ENCODE measurements at regions not wholly inside any gene's neighbourhood (a gene's known extent, or its start where the extent isn't known, plus 50 kb on each side); places are given as distances from the start of the nearest gene placed in this dataset.

GRCh38 chr15:95295363-95295762 lies 1035.1 kb upstream of the NR2F2 start:
- H3K36me3 Mint-ChIP-seq (ENCODE audit: low read depth) = no peaks in the 10 kb centered on the region
- no peak overlapping the region for H3K4me3 Mint-ChIP-seq
- no peak overlapping the region for H3K27ac Mint-ChIP-seq
- H3K9me3 Mint-ChIP-seq = no peaks in the 10 kb centered on the region
- peaks cover 10% of the 10 kb centered on the region for H3K4me1 Mint-ChIP-seq (ENCODE audit: low read depth)
- no peak for DNase-seq
- peaks cover 54% of the 10 kb centered on the region for H3K27me3 Mint-ChIP-seq

DNA sequence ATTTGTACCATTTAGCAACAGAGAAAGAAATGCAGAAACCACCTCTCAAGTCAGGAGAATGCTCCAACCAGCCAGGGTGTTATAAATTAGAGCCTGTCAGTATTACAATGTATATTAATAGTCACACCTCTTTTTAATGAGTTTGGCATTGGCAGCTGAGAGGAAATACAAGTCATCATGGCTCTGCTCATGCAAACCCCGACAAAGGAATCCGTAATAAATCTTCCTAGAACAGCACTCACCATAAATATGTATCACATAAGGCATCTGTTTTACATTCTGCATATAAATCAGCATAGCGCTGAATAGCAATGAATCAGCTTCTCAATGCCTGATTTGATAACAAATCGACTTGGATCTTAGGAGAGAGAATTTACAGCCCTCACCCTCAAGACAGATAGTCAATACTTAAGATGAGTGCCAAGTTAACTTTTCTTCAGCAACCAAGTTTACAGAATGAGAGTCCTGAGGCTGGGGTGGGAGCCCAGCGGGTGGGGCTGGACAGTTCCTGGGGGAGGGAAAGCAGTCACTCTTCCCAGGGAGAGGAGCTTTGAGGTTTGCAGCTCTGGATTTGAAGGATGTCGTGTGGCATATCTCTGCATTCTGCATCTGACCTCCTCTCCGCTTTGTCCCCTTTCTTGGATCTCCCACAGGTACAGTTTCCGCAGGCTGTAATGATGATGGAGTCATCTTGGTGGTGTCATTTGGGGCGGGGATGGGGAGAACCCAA lies 1034.4 kb upstream of the NR2F2 start:
- peaks cover 10% of the 10 kb centered on the region for H3K4me1 Mint-ChIP-seq (ENCODE audit: low read depth)
- H3K36me3 Mint-ChIP-seq (ENCODE audit: low read depth) = no peaks in the 10 kb centered on the region
- H3K9me3 Mint-ChIP-seq = no peaks in the 10 kb centered on the region
- peaks cover 56% of the 10 kb centered on the region for H3K27me3 Mint-ChIP-seq
- DNase-seq = no peak
- no peak overlapping the region for H3K27ac Mint-ChIP-seq
- no peak overlapping the region for H3K4me3 Mint-ChIP-seq

- Mint-ChIP-seq H3K27ac (no peak overlapping the region), H3K36me3 (ENCODE audit: low read depth) (no peaks in the 10 kb centered on the region), H3K4me3 (no peak overlapping the region), H3K9me3 (no peaks in the 10 kb centered on the region), H3K4me1 (ENCODE audit: low read depth) (peaks cover 10% of the 10 kb centered on the region), H3K27me3 (peaks cover 57% of the 10 kb centered on the region)
- DNase-seq = no peak
Observed at GRCh38 chr15:95296643-95297042, 1033.9 kb upstream of the NR2F2 start.

DNA sequence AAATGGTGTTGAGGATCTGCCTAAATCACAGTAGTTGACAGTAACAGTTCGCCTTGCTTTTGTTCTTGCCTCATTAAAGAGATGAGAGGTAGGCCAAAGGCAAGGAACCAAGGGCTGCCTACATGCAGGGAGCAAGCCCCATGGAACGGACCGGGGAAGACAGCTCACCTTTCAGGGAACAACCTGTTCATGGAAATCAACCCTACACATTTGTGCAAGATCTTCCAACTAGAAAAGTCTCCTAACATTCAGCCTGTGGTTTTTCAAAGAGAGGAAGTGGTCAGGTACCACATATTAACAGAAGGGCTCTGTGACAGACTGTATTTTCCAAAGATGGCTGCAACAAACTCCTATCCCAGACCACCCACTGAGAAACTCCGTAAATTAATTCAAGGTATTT lies 1031.8 kb upstream of the NR2F2 start:
- DNase-seq = no peak
- peaks cover 45% of the 10 kb centered on the region for H3K27me3 Mint-ChIP-seq
- H3K36me3 Mint-ChIP-seq (ENCODE audit: low read depth) = no peaks in the 10 kb centered on the region
- no peak overlapping the region for H3K4me3 Mint-ChIP-seq
- no peaks in the 10 kb centered on the region for H3K9me3 Mint-ChIP-seq
- no peak overlapping the region for H3K27ac Mint-ChIP-seq
- H3K4me1 Mint-ChIP-seq (ENCODE audit: low read depth) = peaks cover 10% of the 10 kb centered on the region

GRCh38 chr15:95300958-95301357 lies 1029.5 kb upstream of the NR2F2 start:
- Mint-ChIP-seq H3K36me3 (ENCODE audit: low read depth) (no peaks in the 10 kb centered on the region), H3K27me3 (peaks cover 44% of the 10 kb centered on the region), H3K4me3 (no peak overlapping the region), H3K27ac (no peak overlapping the region), H3K9me3 (no peaks in the 10 kb centered on the region), H3K4me1 (ENCODE audit: low read depth) (peaks cover 16% of the 10 kb centered on the region)
- DNase-seq = no peak

DNA sequence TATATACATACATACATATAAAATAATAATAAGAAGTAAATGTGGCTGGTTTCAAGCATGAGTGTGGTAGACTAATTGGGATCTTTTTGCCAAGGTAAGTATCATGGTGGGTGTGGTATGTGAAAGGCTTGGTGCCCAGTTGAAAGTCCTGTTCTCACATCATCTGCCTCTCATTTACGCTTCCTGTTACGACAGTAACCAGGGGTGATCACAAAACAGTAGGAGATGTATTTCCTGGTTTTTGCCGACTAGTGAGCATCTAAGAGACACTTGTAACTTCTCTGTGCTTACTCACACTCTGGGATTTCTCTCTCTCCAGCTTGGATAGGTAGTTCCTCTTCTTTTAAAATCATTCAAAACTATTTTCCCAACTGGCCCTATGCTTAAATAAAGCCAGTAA lies 1028.3 kb upstream of the NR2F2 start:
- DNase-seq = no peak
- H3K36me3 Mint-ChIP-seq (ENCODE audit: low read depth) = no peaks in the 10 kb centered on the region
- H3K4me1 Mint-ChIP-seq (ENCODE audit: low read depth) = peaks cover 16% of the 10 kb centered on the region
- H3K27ac Mint-ChIP-seq = no peak overlapping the region
- H3K4me3 Mint-ChIP-seq = no peak overlapping the region
- H3K27me3 Mint-ChIP-seq = peaks cover 34% of the 10 kb centered on the region
- no peaks in the 10 kb centered on the region for H3K9me3 Mint-ChIP-seq

DNA sequence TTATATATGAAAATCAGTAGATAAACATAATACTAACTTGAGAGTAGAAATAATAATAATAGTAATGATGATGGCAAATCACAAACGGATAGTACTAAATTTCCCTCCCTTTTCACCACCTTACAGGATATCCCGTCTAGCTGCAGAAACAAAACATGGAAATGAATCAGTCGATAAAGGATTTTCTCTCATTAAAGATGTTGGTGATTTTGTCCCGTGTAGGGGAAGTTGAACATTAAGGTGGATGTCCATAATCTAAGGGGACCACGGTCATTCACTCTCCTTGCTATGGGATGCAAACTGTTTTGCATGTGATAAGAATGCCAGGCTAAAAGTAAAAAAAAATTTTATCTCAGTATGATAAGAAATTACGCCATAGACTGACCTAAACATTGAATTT lies 1027.7 kb upstream of the NR2F2 start:
- H3K4me1 Mint-ChIP-seq (ENCODE audit: low read depth) = peaks cover 15% of the 10 kb centered on the region
- peaks cover 32% of the 10 kb centered on the region for H3K27me3 Mint-ChIP-seq
- no peak overlapping the region for H3K27ac Mint-ChIP-seq
- H3K4me3 Mint-ChIP-seq = no peak overlapping the region
- no peaks in the 10 kb centered on the region for H3K36me3 Mint-ChIP-seq (ENCODE audit: low read depth)
- no peak for DNase-seq
- no peaks in the 10 kb centered on the region for H3K9me3 Mint-ChIP-seq

- H3K27me3 Mint-ChIP-seq = peaks cover 32% of the 10 kb centered on the region
- no peak for DNase-seq
- no peak overlapping the region for H3K4me3 Mint-ChIP-seq
- no peaks in the 10 kb centered on the region for H3K9me3 Mint-ChIP-seq
- H3K27ac Mint-ChIP-seq = no peak overlapping the region
- peaks cover 8% of the 10 kb centered on the region for H3K4me1 Mint-ChIP-seq (ENCODE audit: low read depth)
- H3K36me3 Mint-ChIP-seq (ENCODE audit: low read depth) = no peaks in the 10 kb centered on the region
Observed at GRCh38 chr15:95303713-95304112, 1026.8 kb upstream of the NR2F2 start.

DNA sequence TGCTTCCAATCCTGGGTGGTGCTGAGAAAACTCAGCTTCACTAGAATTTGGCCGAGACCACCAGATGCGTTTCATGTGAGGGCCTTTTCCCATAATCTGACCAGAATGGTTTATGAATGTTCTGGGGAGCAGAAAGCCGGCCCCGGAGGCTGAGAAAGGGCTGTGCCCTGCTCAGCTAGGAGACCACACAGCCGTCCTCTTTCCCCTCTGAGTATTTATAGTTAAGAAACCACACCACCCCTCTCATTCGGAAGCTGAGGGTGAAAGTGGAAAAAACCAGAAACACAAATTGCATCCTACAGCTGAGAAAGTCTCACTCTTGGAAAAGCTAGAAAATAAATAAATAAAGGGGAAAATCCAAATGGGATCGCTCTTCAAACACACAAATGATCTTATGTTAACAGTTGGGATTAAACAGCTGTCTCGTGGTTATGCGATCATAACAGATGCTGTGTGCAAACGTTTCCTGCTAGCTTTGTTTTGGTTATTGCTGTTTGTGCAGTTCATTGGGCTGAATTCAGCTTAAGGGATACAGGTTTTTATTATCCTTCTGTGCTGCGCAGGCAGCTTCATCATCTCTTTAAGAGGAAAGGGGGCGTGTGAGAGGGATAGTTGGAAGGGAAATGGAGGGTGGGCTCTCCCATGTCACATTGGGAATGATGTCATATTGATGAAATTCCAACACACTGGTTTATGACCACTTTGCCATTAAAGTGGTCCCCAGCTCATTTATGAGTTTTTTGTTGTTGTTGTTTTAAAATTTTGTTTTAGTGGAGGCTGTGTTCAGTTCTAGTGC lies 1026.2 kb upstream of the NR2F2 start:
- Mint-ChIP-seq H3K27ac (no peak overlapping the region), H3K4me1 (ENCODE audit: low read depth) (peaks cover 6% of the 10 kb centered on the region), H3K27me3 (peaks cover 32% of the 10 kb centered on the region), H3K4me3 (no peak overlapping the region), H3K36me3 (ENCODE audit: low read depth) (no peaks in the 10 kb centered on the region), H3K9me3 (no peaks in the 10 kb centered on the region)
- no peak for DNase-seq

- peaks cover 32% of the 10 kb centered on the region for H3K27me3 Mint-ChIP-seq
- no peak overlapping the region for H3K4me3 Mint-ChIP-seq
- no peaks in the 10 kb centered on the region for H3K9me3 Mint-ChIP-seq
- no peak for DNase-seq
- H3K27ac Mint-ChIP-seq = no peak overlapping the region
- peaks cover 6% of the 10 kb centered on the region for H3K4me1 Mint-ChIP-seq (ENCODE audit: low read depth)
- H3K36me3 Mint-ChIP-seq (ENCODE audit: low read depth) = no peaks in the 10 kb centered on the region
Observed at GRCh38 chr15:95304947-95305400, 1025.5 kb upstream of the NR2F2 start.

DNA sequence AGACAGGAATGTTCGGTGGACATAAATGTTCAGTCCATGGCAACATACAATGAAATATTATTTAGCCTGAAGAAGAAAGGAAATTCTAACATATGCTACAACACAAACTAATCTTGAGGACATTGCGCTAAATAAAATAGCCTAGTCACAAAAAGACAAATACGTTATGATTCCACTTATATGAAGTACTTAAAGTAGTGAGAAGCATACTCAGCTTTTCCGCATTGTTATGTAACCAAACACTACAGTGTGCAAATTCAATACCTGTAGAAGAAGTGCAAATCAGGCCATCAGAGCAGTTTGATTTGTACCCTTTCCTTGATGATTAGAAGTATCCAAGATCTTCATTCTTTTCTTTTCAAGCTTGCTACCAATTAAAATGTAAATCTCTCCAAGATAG lies 1023.4 kb upstream of the NR2F2 start:
- Mint-ChIP-seq H3K27me3 (peaks cover 24% of the 10 kb centered on the region), H3K27ac (no peak overlapping the region), H3K9me3 (no peaks in the 10 kb centered on the region)

DNA sequence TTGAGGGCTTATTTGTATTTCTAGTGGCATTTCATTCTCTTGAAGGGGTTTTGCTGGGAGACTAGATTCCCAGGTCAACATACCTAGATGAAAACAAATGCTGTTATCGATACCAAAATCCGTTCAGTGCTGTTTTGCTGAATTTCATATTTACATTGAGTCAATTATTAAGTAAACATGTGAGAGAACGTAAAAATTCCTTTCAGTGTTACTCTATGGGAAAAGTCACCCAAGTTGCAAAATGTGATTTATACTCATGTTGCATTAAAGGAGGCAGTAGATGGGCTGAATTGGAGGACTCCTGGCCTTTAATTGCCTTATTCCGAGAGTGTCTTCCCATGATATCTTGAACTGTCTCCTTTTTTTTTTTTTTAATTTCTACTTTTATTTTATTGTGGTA lies 1011.3 kb upstream of the NR2F2 start:
- H3K36me3 Mint-ChIP-seq (ENCODE audit: low read depth) = no peaks in the 10 kb centered on the region

More for the DNA sequence above, 1023.4 kb upstream of the NR2F2 start:
- no peak overlapping the region for H3K4me3 Mint-ChIP-seq
- H3K36me3 Mint-ChIP-seq (ENCODE audit: low read depth) = no peaks in the 10 kb centered on the region
- peaks cover 6% of the 10 kb centered on the region for H3K4me1 Mint-ChIP-seq (ENCODE audit: low read depth)
- no peak for DNase-seq

DNA sequence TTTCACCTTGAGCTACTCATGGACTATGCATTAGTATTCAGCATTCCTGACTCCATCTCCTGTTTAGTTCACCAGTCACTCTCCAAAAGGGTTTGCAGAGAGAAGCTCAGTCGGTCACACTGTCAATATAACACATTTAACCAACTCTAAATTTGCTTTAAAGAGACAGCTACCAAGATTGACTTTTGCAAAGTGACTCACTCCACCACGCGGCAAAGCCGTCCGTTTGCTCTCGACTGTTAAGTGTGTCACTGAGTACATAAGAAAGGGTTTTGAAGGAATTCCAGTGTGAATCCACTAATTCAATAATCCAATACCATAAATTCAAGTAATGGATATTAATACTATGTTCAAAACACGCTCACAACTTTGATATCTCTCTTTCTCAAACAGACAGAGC lies 1006.7 kb upstream of the NR2F2 start:
- Mint-ChIP-seq H3K27me3 (peaks cover 62% of the 10 kb centered on the region), H3K9me3 (no peaks in the 10 kb centered on the region), H3K4me3 (no peak overlapping the region), H3K4me1 (ENCODE audit: low read depth) (peaks cover 6% of the 10 kb centered on the region), H3K27ac (no peak overlapping the region), H3K36me3 (ENCODE audit: low read depth) (no peaks in the 10 kb centered on the region)
- DNase-seq = no peak

More for the DNA sequence above, 1011.3 kb upstream of the NR2F2 start:
- Mint-ChIP-seq H3K27ac (no peak overlapping the region), H3K4me1 (ENCODE audit: low read depth) (no peaks in the 10 kb centered on the region), H3K9me3 (peaks cover 2% of the 10 kb centered on the region), H3K27me3 (peaks cover 34% of the 10 kb centered on the region), H3K4me3 (no peak overlapping the region)
- no peak for DNase-seq

DNA sequence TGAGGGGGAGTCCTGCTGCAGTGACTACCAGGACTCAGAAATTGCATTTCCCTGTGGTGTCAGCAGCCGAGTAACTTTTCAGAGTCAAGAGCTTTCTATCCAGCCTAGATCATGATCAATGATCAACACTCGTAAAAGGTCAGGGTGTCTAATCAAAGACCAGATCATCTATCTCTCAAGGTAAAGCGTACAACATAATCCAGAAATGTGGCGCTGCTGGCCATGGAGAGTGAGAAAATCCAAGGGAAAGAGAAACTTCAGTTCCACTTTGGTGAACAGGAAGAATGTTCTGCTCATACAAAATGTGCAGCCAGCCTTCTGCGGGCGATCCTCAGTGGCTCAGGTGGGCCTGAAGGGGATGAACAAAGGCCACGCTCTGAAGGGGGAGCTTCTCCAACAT lies 1005.8 kb upstream of the NR2F2 start:
- Mint-ChIP-seq H3K4me3 (no peak overlapping the region), H3K4me1 (ENCODE audit: low read depth) (peaks cover 6% of the 10 kb centered on the region), H3K27me3 (peaks cover 64% of the 10 kb centered on the region), H3K27ac (no peak overlapping the region), H3K36me3 (ENCODE audit: low read depth) (no peaks in the 10 kb centered on the region), H3K9me3 (no peaks in the 10 kb centered on the region)
- no peak for DNase-seq

DNA sequence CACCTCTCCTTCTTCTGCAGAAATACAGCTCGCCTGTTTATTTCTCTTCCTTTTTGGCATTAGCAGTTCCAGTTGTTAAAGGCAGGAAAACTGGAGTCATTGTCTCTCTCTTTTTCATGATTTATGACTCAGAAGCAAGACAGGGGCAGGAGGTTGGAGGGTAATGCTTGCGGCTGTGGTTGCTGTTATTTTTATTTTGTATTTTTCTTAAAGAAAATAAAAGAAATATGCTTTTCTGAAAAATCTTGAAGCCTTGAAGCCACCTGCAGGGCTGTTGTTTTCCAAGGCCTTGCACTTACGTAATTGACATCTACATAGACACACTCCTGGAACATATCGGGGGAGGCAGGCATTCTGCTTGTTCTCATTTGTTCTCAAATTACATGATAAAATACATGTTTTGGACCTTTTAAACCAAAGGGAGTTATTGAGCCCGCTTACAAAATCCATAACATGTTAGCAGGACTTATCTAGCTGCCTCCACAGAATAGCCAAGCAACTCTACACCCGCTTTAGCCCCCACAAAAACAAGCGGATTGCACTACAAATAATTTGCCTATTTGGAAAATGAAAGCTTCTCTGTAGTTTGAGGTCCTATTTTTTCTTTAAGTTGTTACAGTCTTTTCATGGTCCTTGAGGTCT lies 1004.6 kb upstream of the NR2F2 start:
- Mint-ChIP-seq H3K27me3 (peaks cover 57% of the 10 kb centered on the region), H3K4me1 (ENCODE audit: low read depth) (peaks cover 6% of the 10 kb centered on the region), H3K27ac (no peak overlapping the region), H3K9me3 (no peaks in the 10 kb centered on the region), H3K4me3 (no peak overlapping the region), H3K36me3 (ENCODE audit: low read depth) (no peaks in the 10 kb centered on the region)
- DNase-seq = no peak
